ENCODE measurements at regions not wholly inside any gene's neighbourhood (a gene's known extent, or its start where the extent isn't known, plus 50 kb on each side); places are given as distances from the start of the nearest gene placed in this dataset.

GRCh38 chr21:22115746-22116145 is 1117.5 kb downstream of the NCAM2 start:
- H3K27ac ChIP-seq (ENCODE audit: low read length), result no peak overlapping the region
- H3K4me1 ChIP-seq (ENCODE audit: control insufficient read depth, insufficient read depth, low read length), result no peaks in the 10 kb centered on the region
- no peaks in the 10 kb centered on the region for H3K27me3 ChIP-seq (ENCODE audit: control insufficient read depth, insufficient read depth, low read length)
- intact Hi-C loops (cut with micrococcal nuclease; ENCODE audit: unreplicated experiment), result no loop called here
- H3K9me3 ChIP-seq (ENCODE audit: control insufficient read depth, insufficient read depth, low read depth, low read length), result no peaks in the 10 kb centered on the region
- no peaks in the 10 kb centered on the region for H3K36me3 ChIP-seq (ENCODE audit: control insufficient read depth, insufficient read depth, low read length)
- DNase-seq (ENCODE audit: low read depth, low spot score), result no peak
- no peak overlapping the region for H3K4me3 ChIP-seq (ENCODE audit: low read depth in 2 of 2, low read length in 2 of 2)
- ChIA-PET CTCF (no interaction called here), POLR2A (no interaction called here)
- BruUV-seq (replicated peaks), result no TSS peak
- TF ChIP-seq CTCF (IDR thresholded peaks at IDR 0.05), result no peak
- TF ChIP-seq SIN3A (IDR thresholded peaks at IDR 0.05; ENCODE audit: borderline replicate concordance, insufficient read depth, low read depth, low read length), result no peak
- no peak for TF ChIP-seq POLR2AphosphoS5 (IDR thresholded peaks at IDR 0.05; ENCODE audit: low read depth, low read length)
- no peak for TF ChIP-seq REST (IDR thresholded peaks at IDR 0.05; ENCODE audit: insufficient read depth in 1 of 2, low read depth in 2 of 2, low read length in 1 of 2)
- no peak for TF ChIP-seq TCF7L2 (IDR thresholded peaks at IDR 0.05; ENCODE audit: low read depth, low read length)
- in situ Hi-C loops (cut with HindIII; ENCODE audit: low pct_unique_long_range_greater_than_20kb, low sequenced_read_pairs), result no loop called here
- ATAC-seq, result no peak

GRCh38 chr21:22120616-22121266 is 1122.5 kb downstream of the NCAM2 start:
- in situ Hi-C loops (cut with HindIII; ENCODE audit: low pct_unique_long_range_greater_than_20kb, low sequenced_read_pairs), result no loop called here
- H3K36me3 ChIP-seq (ENCODE audit: control insufficient read depth, insufficient read depth, low read length), result no peaks in the 10 kb centered on the region
- H3K4me1 ChIP-seq (ENCODE audit: control insufficient read depth, insufficient read depth, low read length), result no peaks in the 10 kb centered on the region
- no peak overlapping the region for H3K27ac ChIP-seq (ENCODE audit: low read length)
- DNase-seq (ENCODE audit: low read depth, low spot score), result no peak
- H3K27me3 ChIP-seq (ENCODE audit: control insufficient read depth, insufficient read depth, low read length), result no peaks in the 10 kb centered on the region
- ATAC-seq, result no peak
- ChIA-PET CTCF (no interaction called here), POLR2A (no interaction called here)
- H3K9me3 ChIP-seq (ENCODE audit: control insufficient read depth, insufficient read depth, low read depth, low read length), result no peaks in the 10 kb centered on the region
- no TSS peak for BruUV-seq (replicated peaks)
- H3K4me3 ChIP-seq (ENCODE audit: low read depth in 2 of 2, low read length in 2 of 2), result no peak overlapping the region
- intact Hi-C loops (cut with micrococcal nuclease; ENCODE audit: unreplicated experiment), result no loop called here
- peak; percentile 38 for TF ChIP-seq CTCF (IDR thresholded peaks at IDR 0.05)
- TF ChIP-seq TCF7L2 (IDR thresholded peaks at IDR 0.05; ENCODE audit: low read depth, low read length), result no peak
- no peak for TF ChIP-seq REST (IDR thresholded peaks at IDR 0.05; ENCODE audit: insufficient read depth in 1 of 2, low read depth in 2 of 2, low read length in 1 of 2)

All from Panc1 (cell line).